Adipocyte (in vitro differentiated cells): ENCODE measurements at regions not wholly inside any gene's neighbourhood (a gene's known extent, or its start where the extent isn't known, plus 50 kb on each side); places are given as distances from the start of the nearest gene placed in this dataset.
"Not testable (repeated sequence)": the region's sequence is repeated elsewhere in the genome, so short reads cannot be mapped to it uniquely, and the experiment has no call there.

Experiments
- DNase-seq: peaks from one replicate; pipeline ENCODE4 v3.0.0-alpha.2; 2015; ENCODE audit warnings: low read depth
- H3K27me3 ChIP-seq: replicated peaks from 2 replicates; pipeline ENCODE4 v1.7.0; 2013; ENCODE audit warnings: mild to moderate bottlenecking, low read length, moderate library complexity; ENCODE audit not compliant: control insufficient read depth, insufficient read depth
- H3K36me3 ChIP-seq: 2 replicates; pipeline ENCODE4 v1.7.0; 2013; ENCODE audit warnings: low read length, mild to moderate bottlenecking, moderate library complexity; ENCODE audit not compliant: control insufficient read depth, insufficient read depth, severe bottlenecking
- H3K4me1 ChIP-seq: 2 replicates; pipeline ENCODE4 v1.7.0; 2013; ENCODE audit warnings: mild to moderate bottlenecking, low read length, moderate library complexity; ENCODE audit not compliant: control insufficient read depth, insufficient read depth
- H3K4me3 ChIP-seq: 2 replicates; pipeline ENCODE4 v1.7.0; 2013; ENCODE audit warnings: mild to moderate bottlenecking, low read length, moderate library complexity
- H3K9ac ChIP-seq: 2 replicates; pipeline ENCODE4 v1.7.0; 2013; ENCODE audit warnings: mild to moderate bottlenecking, low read length, moderate library complexity
- H3K9me3 ChIP-seq: 2 replicates; pipeline ENCODE4 v1.7.0; 2013; ENCODE audit warnings: mild to moderate bottlenecking, low read length, moderate library complexity; ENCODE audit not compliant: control insufficient read depth

DNA sequence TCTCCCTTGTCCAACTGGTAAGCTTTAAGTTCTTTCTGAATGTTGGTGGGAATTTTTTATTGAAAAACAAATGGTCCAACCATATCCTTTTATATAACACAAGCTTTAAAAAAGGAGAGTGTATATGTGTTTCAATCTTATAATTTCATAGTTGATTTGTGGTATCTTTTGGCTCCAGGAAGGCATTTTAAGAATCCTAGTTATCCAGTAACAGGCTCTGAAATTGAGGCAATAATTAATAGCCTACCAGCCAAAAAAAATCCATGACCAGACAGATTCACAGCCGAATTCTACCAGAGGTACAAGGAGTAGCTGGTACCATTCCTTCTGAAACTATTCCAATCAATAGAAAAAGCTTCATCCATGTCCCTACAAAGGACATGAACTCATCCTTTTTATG is 141.6 kb downstream of the FZD1 start:
- not testable (repeated sequence) for H3K27me3 ChIP-seq, DNase-seq, H3K4me1 ChIP-seq, H3K36me3 ChIP-seq, H3K9ac ChIP-seq, H3K9me3 ChIP-seq, H3K4me3 ChIP-seq

DNA sequence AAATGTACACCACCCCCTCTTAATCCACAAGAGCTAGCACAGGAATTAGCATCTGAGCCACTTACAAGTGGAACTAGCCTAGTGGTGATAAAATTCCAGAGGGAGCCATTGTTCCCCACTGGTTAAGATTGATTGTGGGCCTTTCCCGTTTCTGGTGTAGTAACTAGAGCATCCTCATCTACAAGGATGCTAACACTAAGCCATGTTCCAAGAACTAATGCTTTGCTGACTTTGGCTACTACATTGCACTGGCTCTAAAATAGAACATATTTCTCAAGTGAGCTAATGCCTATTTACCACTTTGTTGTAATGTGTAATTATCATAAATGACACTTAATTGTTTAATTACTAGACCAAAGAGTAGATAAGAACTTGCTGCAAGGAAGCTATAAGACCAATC is 143.7 kb downstream of the FZD1 start:
- peaks cover 10% of the 10 kb centered on the region for H3K4me1 ChIP-seq
- H3K9me3 ChIP-seq: no peaks in the 10 kb centered on the region
- no peak overlapping the region for H3K4me3 ChIP-seq
- no peaks in the 10 kb centered on the region for H3K36me3 ChIP-seq
- no peak for DNase-seq
- H3K27me3 ChIP-seq: no peaks in the 10 kb centered on the region
- no peak overlapping the region for H3K9ac ChIP-seq

DNA sequence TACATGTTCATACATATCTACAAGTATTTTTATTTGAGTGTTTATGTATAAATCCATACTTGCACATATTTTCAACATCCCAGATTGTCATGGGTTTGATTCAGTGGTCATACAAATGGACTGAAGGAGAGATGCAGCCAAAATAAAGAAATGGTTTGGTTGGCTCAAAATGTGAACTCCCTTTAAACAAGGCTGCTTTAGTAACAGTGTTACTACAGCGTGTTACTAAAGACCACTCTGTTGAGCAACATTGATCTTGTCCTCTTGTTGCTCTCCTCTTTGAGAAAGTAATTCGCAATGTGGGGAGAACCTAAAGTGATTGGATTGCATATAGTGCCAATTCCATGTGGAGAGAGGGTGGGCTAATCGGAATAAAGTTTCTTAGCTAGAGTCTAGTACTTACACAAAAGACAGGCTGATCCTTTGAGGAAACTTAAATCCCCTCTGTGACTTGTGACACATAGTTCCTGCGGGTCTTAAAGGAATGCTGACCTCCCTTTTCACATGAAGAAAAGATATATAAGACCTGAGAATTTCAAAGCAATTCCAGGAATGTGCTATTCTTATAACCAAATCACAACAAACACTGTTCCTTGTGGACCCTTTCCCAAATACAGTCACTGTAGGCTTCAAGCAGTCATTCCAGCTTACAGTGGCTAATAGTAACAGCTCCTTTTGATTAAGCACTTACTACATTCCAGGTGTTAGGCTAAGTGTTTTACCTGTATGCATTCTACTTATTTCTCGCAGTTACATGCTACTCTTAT is 144.3 kb downstream of the FZD1 start:
- no peak for DNase-seq
- Histone ChIP-seq H3K4me3 (no peak overlapping the region), H3K9me3 (no peaks in the 10 kb centered on the region), H3K9ac (no peak overlapping the region), H3K27me3 (no peaks in the 10 kb centered on the region), H3K4me1 (peaks cover 10% of the 10 kb centered on the region), H3K36me3 (no peaks in the 10 kb centered on the region)

DNA sequence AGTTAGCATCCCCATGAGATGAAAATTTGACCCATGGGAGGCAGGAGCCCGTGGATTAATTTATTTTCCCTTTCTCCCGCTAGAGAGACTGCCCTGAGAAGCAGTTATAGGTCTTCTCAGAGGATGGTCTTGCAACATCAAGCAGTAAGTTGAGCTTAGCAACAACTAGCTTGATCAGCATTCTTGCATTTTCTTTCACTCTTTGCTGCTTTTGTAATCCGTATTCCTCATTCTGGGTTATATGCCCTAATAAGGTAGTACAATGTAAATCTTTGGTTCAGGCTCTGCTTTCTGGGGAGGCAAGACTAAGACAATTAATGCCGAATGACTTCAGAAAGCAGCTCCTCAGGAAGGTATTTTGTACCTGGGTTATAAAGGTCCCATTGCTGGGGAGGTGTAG is 146.8 kb downstream of the FZD1 start:
- Histone ChIP-seq H3K9me3 (no peaks in the 10 kb centered on the region), H3K27me3 (peaks cover 3% of the 10 kb centered on the region), H3K4me1 (peaks cover 10% of the 10 kb centered on the region), H3K9ac (no peak overlapping the region), H3K4me3 (no peak overlapping the region), H3K36me3 (no peaks in the 10 kb centered on the region)
- no peak for DNase-seq

DNA sequence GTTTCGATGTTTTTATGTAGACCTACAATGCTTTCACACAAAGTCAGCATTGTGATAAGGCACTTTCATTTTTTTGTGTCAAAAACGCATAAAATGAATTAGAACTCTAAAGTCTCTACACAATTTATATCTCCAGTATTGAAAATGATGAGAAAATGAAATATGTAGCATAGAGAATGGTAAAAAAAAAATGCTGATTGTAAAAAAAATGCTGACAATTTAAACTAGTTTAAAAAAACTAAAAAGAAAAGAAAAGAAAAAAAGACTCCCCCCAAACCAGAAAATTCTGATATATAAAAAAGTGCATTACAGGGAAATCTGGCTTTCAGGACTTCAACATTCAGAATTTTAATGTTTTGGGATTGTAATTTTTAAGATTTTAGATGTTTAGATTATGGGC is 148.1 kb downstream of the FZD1 start:
- Histone ChIP-seq H3K4me1 (peaks cover 10% of the 10 kb centered on the region), H3K27me3 (peaks cover 3% of the 10 kb centered on the region), H3K36me3 (no peaks in the 10 kb centered on the region), H3K9me3 (no peaks in the 10 kb centered on the region), H3K9ac (no peak overlapping the region), H3K4me3 (no peak overlapping the region)
- DNase-seq: no peak

DNA sequence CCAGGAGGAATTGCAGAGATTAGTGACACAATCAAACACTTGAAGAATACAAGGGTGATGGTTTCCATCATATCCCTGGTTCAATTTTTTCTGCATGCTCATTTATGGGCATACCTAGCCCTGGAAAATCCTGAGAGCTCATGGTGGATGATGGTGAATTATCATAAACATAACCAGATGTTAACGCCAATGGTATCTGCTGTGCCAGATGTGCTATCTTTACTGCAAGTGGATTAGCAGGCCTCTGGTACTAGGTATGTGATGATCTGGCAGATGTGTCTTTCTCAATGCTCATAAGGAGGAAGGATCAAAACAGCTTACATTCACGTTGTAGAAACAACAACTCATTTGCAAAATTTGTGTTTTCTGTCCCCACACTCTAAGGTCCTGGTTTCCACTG is 150.5 kb downstream of the FZD1 start:
- DNase-seq: no peak
- no peaks in the 10 kb centered on the region for H3K36me3 ChIP-seq
- no peaks in the 10 kb centered on the region for H3K4me1 ChIP-seq
- H3K9me3 ChIP-seq: no peaks in the 10 kb centered on the region
- peaks cover 3% of the 10 kb centered on the region for H3K27me3 ChIP-seq
- H3K9ac ChIP-seq: no peak overlapping the region
- H3K4me3 ChIP-seq: no peak overlapping the region

DNA sequence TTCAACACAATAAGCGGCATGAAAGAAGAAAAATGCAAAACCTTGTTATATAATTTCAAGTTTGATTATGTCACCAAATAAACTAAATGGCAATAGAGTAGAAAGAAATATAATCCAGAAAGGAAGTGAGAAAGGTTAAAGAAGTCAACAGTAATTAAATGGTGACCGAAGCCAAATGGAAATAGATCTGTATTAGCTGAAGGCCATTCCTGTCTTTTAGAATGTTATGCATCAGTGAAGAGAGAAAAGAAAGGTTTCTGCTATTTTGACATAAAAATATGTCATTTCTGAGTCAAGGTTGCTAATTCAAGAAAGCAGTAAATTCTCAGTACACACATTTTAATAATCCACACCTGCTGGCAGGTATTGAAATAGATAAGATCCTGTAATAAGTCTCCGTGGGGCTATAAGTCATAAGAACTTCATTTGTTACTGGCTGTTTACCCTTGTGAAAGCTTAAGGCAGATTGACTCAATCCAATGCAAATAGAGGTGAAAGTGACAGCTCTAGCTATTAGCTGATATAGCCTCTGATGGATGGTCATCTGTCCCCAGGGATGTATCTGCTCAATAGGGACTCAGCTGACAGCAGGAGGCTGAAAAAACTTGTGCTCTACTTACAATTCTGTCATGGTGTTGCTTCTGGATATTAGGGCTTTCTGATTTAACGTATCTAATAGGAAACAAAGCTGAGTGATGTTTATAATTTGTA is 152.1 kb downstream of the FZD1 start:
- no peak overlapping the region for H3K4me3 ChIP-seq
- peaks cover 3% of the 10 kb centered on the region for H3K27me3 ChIP-seq
- H3K9ac ChIP-seq: no peak overlapping the region
- no peaks in the 10 kb centered on the region for H3K4me1 ChIP-seq
- H3K9me3 ChIP-seq: no peaks in the 10 kb centered on the region
- DNase-seq: no peak
- H3K36me3 ChIP-seq: no peaks in the 10 kb centered on the region

DNA sequence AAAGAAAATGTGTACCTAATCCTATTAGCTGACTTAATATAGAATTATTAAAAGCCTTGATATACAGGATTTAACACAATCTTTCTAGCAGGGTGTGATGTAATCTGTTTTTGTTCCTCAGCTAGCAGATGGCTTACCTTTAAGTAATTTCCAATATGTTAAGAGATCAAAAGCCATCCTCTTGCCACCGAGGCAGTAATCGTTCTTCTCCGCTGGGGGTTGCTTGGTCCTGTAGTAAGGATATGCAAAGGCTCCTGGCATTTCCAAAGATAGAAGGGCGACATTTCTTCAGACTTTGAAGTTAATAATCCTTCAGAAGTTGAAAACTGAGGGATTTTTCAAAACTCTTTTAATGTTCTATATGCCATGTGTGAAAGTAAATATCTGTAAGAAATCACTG is 156.4 kb downstream of the FZD1 start:
- no peaks in the 10 kb centered on the region for H3K9me3 ChIP-seq

DNA sequence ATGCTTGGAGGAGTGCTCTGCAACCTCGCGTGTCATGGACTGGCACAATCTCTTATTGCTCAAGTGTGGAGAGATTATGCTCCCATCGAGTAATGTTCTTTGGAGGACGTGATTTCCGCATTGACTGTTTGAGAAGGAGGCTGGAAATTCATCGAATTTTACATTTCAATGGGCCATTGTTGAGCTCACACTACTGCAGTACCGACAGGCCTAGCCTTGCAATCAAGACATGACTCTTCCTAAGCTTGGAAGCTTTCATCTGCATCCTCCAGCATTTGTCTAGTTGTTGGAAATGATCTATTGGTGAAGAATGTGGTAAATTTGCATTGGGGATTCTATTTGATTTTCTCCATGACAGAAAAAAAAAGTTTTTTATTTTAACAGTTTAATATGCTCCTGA is 156.8 kb downstream of the FZD1 start:
- Histone ChIP-seq H3K27me3 (no peaks in the 10 kb centered on the region), H3K4me3 (no peak overlapping the region), H3K36me3 (no peaks in the 10 kb centered on the region), H3K9ac (no peak overlapping the region), H3K4me1 (no peaks in the 10 kb centered on the region), H3K9me3 (no peaks in the 10 kb centered on the region)
- DNase-seq: no peak

More for the DNA sequence above, 156.4 kb downstream of the FZD1 start:
- Histone ChIP-seq H3K9ac (no peak overlapping the region), H3K4me1 (no peaks in the 10 kb centered on the region), H3K27me3 (no peaks in the 10 kb centered on the region), H3K36me3 (no peaks in the 10 kb centered on the region), H3K4me3 (no peak overlapping the region)
- no peak for DNase-seq

DNA sequence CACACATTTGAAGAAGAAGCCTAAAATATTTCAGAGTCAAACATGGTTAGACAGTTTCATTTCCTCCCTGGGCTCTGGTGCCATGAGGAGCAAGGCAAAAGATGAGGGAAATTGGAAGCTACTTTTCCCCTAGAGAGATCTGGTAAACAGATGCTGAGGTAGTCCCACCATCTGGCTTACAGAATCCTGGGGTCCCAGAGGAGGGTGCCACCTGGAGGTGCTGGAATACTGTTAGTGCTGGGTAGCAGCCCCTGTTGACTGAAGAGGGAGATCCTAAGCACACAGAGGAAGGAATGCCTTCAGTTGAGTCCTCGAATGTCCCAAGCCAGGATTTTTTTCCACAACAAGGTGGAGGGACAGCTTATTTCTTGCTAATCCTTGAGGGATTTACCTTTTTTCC is 160.1 kb downstream of the FZD1 start:
- Histone ChIP-seq H3K27me3 (no peaks in the 10 kb centered on the region), H3K9ac (no peak overlapping the region), H3K4me1 (peaks cover 7% of the 10 kb centered on the region), H3K9me3 (no peaks in the 10 kb centered on the region), H3K36me3 (no peaks in the 10 kb centered on the region), H3K4me3 (no peak overlapping the region)
- DNase-seq: no peak

DNA sequence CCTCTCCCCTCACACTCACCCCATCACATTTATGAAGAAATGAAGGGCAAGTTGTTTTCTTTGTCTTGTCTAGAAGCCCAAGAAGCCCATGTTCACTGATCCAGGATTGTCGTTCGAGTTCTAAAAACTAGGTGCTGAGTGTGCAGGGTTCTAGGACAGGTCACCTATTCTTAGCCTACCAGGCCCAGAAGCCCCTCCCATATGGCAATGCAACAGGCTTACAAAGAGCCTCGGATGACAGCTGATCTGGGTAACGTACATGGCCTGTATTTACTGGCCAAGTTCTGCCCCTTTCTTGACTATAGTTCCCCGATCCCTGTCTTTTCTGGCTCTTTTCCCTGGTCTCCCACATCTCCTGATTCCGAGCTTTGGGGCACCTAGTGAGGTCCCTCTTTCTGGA is 160.9 kb downstream of the FZD1 start:
- Histone ChIP-seq H3K27me3 (no peaks in the 10 kb centered on the region), H3K4me3 (no peak overlapping the region), H3K9ac (no peak overlapping the region), H3K36me3 (no peaks in the 10 kb centered on the region), H3K4me1 (peaks cover 7% of the 10 kb centered on the region), H3K9me3 (no peaks in the 10 kb centered on the region)
- no peak for DNase-seq
